HG03139 (cell line): ENCODE measurements at regions not wholly inside any gene's neighbourhood (a gene's known extent, or its start where the extent isn't known, plus 50 kb on each side); places are given as distances from the start of the nearest gene placed in this dataset.

Experiments used
- ATAC-seq: cut with Tn5 transposase; IDR thresholded peaks from one replicate; pipeline ENCODE4 v1.9.1; 2021; ENCODE audit not compliant: unreplicated experiment

DNA sequence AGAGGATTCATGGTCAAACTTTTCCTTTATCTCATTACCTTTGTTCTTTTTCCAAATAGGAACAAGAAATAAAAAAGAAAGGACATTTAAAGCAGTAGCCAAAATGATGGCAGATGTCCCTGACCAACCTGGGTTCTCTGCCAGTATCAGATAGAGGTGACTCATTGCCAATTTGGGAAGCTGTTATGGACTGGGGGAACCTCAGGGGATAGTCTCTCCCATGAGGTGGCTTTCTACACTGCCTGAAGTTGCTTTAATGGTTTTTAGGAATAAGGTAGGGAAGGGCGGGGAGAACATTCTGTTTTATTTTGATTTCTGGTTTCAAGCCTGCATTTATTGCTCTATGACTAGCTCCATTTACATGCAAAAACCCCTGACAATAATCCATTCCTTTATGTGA lies 457.9 kb upstream of the TPK1 start:
- no peak for ATAC-seq

DNA sequence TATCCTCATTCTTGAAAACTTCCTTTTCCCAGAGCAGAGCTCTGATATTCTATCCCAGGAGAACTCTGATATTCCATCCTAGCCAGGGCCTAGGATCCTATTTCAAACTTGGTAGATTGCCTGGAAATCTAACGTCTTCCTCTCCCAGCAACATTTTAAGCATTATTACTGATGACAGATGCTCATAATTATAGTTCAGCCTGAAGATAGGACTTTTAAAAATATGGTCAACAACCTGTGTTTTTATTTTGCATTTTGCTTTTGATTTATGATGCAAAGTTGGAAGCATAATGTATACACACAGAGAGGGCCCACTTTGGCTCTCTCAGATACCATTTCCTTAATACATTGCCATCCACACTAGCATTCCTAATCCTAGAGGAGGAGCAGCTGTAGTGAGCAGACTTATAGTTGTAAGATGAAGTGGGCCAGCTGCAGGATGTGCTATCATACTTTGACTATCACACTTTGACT lies 457.4 kb upstream of the TPK1 start:
- no peak for ATAC-seq

DNA sequence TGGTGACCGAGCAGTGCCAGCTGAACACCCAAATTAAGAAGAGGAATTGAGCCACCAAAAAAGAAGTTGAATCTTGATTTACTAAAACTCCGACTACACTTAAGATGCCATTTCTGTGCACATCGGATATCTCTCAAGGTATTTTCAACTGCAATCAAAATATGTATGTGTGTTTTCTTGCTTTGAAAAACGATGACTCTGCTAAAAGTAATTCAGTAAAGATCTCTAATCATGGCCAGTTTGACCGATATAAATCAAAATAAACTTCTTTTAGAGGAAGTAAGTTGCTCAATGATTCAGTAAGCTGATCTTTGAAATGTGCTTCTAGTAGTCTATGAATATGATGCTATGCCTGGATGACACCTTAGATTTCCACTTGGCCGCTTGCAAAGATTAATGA lies 453.5 kb upstream of the TPK1 start:
- no peak for ATAC-seq

DNA sequence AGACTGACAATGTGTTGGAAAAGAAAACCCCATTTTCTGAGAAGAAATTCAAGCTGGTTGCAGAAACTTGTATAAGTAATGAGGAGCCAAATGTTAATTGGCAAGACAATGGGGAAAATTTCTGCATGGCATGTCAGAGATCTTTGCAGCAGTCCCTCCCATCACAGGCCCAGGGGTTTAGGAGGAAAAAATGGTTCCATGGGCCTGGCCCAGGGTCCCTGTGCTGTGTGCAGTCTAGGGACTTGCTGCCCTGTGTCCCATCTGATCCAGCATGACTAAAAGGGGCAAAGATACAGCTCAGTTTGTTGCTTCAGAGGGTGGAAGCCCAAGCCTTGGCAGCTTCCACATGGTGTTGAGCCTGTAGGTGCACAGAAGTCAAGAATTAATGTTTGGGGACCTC lies 440.3 kb upstream of the TPK1 start:
- ATAC-seq: no peak

DNA sequence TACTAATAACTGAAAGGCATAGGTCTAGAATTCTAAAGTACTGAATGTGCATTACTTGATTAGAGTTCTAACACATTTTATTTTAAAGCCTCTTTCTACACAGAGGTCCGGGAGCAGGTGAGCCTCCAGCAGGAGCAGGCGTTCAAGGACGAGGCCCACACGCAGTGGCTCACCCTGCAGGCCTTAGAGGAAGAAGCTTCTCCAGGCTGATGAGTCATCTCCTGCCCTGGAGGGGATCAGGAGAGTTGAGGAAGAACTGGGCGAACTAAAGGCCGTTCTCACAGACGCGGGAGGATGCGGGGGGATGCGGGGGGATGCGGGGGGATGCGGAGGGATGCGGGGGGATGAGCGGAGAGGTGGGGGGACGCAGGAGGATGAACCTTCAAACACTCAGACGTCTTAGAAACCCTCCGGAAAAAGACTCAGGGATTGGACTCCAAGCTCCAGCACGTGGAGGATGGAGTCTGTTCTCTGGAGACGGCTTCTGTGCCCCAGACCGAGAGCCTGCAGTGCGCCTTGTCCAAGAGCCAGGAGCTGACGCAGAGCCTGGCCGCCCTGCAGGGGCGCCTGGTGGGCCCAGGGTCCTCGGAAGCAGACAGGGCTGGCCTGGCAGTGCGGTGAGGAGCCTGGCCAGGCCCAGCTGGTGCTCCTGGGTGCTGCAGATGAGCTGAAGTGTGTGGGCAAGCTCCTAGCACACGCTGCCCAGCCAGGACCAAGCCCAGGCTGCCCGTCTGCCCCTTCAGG lies 433.7 kb upstream of the TPK1 start:
- no peak for ATAC-seq

DNA sequence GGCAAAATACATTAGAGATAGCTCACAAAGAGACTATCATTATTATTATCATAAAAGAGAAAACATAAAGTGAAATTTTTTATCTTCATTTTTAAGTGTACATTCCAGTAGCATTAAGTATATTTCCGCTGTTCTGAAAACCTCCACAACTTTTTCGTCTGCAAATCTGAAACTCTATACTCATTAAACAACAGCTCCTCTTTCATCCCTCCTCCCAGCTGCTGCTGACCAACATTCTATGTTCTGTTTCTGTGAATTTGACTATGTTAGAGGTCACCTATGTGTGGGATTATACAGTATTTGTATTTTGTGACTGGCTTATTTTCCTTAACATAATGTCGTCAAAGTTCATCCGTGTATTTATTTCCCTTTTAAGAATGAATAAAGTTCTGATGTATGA lies 429.3 kb upstream of the TPK1 start:
- ATAC-seq: no peak

DNA sequence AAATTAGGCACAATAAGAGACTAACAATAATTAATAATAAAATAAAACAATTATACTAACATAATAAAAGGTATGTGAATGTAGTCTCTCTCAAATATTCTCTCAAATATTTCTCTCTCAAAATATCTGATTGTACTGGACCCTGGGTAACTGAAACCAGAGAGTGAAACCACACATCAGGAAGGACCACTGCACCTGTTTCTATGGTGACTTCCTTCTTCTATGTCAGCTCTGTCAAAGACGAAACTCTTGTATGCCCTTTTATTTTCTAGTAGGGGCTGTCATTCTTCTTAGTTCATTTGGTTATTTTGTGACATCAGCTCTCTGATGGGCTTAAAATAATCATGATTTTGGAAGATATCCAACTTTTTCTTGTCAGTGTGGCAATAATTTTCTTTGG lies 428.0 kb upstream of the TPK1 start:
- no peak for ATAC-seq

DNA sequence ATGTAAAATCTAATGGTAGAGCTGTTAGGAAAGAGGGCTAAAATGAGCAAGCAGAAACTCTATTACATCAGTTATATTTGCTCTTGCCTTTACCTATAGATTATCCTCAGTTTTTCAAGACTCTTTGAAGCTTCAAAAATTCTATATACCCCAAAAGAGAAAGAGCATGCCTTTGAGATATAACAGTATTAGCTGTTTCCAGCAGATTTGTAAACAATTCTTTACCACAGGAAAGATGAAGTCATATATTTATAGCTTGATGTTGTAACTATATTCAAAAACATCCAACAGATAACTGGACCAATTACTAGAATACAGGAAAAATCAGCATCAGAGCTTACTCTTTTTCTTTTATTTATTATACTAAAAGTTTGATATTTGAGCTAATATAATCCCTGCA lies 416.2 kb upstream of the TPK1 start:
- no peak for ATAC-seq

DNA sequence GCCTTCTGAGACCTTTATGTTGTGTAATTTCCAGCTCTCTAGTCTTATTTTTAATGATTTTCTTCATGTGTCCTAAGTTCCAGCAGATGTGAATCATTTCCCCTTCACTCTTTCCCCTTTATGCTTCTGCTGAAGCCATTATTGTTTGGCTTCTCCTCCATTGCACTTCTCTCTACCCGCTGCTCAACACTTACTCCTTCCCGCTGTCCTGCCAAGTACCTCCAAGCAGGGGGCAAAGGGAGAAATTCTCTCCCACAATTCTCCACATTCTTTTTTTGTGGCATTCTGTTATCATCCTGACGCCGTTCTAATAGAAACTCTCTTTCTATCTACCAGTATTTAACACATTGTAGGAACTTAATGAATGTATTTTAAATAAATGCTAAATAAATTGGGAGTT lies 388.9 kb upstream of the TPK1 start:
- ATAC-seq: no peak

DNA sequence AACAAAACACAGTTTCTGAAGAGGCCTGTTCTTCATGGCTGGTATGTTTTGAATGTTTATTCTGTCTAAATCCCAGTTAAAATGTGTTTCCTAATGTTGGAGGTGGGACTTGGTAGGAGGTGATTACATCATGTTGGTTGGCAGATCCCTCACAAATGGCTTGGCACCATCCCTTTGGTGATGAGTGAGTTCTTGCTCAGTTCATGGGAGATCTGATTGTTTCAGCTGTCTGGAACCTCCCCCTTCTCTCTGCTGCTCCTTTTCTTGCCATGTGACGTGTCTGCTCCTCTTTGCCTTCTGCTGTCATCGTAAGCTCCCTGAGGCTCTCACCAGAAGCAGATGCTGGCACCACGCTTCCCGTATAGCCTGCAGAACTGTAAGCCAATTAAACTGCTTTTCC lies 383.6 kb upstream of the TPK1 start:
- ATAC-seq: no peak

DNA sequence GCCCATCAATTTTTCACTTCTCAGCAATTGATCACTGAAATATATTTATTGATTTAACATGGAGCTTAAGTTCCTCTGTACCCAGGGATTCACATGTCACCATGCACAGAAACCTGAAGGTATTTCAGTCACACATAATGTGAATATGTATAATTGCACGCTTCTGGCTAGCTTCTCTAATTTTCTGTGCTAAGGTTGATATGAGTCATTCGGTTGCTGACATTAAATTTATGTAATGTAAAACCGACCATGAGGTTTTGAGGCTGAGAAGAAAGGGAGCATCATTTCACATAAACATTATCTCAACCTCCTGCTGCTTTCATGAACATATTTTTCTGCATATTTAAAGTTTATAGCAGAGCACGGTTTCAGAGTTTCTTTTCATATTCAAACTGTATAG lies 381.0 kb upstream of the TPK1 start:
- no peak for ATAC-seq

DNA sequence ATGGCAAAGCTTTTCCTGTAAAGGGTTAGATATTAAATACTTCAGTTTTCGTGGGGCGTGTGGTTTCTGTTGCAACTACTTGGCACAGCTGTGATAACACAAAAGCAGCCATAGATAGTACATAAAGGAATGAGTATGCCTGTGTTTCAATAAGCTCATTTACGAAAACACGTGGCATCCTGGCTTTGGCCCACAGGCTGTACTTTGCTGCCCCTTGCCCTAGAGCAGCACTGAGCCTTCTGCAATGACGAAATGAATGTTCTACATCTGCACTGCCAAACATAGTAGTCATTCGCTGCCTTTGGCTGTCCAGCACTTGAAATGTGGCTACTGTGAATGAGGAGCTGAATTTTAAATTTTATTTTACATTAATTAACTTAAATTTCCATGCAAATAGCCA lies 376.2 kb upstream of the TPK1 start:
- no peak for ATAC-seq

DNA sequence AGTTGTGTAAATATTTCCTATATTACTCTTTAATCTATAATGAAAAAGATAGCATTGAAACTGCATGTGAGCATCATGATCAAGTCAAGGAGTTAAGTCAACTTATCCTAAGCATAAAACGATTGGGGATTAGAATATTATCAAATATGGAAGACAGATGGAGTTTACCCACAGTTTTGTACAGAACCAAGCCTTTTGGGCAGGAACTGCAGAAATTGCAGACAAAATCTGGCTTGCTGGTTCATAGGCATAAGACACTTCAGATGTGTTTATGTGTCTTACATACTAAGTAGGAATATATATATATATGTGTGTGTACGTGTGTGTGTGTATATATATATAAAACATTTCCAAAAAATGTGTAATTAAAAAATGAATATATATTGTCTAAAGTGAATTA lies 375.4 kb upstream of the TPK1 start:
- no peak for ATAC-seq

DNA sequence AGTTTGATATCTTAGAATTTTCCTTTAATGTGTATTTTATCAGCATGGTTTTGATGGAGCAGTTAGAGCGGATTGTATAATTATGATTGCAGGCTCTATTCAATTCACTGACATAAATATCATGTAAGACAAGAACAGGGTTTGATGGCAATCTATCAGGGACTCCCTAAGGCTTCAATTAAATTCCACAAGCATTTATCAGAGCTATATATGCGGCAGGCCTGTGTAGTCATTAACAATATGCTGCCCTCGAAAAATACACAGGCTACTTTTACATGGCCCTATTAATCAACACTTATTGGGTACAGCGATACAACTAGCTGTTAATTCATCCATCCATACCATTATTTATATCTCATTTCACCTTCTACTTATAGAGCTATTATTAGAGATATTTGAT lies 358.1 kb upstream of the TPK1 start:
- ATAC-seq: no peak

DNA sequence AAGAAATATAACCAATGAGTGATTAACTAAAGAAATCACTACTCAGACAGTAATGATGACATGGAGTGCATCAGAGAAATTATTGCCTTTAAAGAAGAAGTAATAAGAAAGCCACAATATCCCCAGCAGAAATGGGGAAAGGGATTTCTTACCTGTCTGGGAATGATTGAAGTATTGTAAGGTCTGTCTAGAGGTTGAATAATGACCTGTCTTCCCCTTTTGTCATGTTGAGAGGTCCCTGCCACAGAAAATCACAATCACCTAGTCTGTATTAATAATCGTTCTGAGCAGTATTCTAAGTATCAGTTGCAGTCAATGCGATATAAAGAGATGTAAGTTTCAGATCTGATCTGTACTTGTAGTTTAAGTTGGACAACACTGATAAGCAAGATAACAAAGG lies 349.1 kb upstream of the TPK1 start:
- no peak for ATAC-seq

DNA sequence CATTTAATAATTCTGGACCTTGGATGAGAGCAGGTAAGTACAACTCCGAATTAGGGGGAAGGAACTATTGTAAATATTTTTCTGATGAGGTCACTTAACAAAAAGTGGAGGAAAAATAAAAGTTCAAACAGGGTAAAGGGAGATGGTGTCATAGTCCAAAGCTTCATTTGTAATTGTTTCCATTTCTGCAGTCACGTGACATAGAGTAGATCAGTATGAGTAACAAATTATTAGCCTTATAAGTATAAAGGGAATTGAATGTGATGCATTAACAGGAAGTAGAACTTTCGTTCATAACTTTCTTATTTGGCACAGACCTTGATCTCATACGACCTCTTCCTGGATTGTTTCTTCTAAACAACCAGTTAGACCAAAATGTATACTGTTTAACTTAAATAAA lies 347.2 kb upstream of the TPK1 start:
- ATAC-seq: no peak

DNA sequence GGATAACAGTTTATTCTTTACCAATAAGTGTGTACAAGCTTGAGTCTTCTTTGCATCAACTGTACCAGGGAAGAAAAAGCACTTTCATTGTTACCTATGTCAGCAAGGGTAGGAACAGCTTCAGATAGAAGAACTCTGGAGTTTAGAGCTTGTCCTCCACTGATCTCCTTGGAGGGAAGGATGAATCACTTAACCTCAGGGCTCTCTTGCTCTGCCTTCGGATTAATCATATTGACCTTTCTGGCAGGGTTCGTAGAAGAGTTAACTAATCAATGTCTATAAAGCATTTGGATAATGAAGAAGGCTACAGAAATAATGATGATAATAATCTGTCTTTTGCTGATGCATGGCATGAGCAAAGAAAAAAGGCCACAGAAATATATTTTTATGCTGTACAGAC lies 339.5 kb upstream of the TPK1 start:
- no peak for ATAC-seq

DNA sequence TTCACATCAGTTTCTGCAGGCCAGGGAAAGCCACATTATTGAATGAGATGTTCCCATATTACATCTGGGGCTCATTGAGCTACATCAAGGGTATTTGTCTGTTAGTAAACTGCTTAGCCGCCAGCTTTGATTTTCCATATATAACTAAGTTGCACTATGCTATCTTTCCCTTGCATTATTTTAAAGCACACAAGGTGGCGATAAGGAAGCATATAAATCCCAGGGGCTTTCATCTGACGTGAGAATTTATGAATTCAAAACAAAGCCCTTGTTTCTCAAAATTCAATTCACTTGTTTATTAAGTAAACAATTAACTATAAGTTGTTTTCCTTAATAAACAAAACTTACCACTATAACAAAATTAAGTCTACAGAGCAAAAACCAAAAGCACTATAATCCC lies 334.1 kb upstream of the TPK1 start:
- ATAC-seq: no peak

DNA sequence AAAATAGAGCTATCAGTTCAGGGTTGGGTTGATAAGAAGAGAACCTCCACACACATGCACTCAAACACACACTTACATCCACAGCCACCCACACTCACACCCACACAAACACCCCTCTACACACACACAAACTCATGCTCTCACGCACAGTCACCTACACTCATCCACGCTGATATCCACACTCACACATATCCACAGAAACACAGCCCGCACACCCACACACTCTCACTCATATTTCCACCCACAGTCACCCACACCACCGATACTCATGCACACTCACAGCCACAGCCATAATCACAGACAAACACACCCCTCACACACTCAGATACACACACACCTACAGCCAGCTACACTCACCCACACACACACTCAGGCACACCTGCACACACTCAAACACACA lies 333.0 kb upstream of the TPK1 start:
- ATAC-seq: no peak

DNA sequence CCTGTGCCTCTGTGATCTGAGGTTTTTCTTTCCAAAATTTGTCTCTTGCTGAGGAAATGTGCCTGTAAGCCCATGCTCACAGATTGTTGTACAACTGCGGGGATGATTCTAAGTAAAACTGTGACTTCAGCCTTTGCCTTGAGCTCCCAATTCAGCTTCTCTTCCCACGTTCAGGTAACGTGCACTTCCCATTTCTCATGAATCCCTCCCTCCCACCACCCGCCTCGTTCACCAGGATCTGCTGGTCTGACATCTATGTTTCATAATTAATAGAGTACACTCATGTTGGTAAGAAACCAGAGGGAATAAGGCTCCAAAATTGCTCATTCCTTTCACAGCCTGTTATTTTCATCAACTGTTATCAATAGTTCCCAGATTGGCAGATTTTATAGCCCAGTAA lies 332.6 kb upstream of the TPK1 start:
- no peak for ATAC-seq

DNA sequence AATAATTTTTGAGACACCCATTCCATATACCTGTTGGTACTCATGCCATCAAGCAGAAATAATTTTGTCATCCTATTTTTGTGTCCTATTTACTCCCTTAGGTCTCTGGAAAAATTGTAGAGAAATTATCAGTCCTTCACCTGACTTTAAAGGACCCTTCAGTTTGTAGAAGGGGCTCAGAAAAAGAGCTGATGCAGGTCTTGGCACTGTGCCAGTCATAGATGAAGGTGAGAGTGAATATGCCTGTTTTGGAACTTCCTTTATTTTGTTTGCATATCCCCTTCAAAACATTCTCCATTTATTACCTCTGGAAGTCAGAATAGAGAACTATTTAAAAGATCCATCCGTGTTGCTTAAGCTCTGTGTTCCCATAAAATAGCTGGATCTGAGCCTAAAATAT lies 321.0 kb upstream of the TPK1 start:
- ATAC-seq: no peak

DNA sequence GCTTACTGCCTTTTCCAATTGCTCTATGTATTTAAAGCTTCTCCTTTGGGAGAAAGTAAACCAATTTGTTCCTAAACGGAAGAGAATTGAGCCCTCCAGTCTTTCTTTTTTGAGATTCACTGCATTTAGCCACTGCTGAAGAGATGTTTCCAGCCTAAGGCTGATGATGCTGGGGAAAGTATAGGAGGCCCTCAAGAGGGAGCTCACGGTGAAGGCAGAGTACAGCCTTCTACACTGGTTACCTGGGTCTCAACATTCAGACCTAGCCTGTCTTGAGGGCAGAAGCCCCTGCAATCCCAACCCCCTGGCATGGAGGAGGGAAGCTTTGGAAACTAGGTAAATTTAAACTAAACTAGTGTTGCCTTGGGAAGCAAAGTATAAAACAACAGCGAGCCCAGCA lies 316.7 kb upstream of the TPK1 start:
- no peak for ATAC-seq

DNA sequence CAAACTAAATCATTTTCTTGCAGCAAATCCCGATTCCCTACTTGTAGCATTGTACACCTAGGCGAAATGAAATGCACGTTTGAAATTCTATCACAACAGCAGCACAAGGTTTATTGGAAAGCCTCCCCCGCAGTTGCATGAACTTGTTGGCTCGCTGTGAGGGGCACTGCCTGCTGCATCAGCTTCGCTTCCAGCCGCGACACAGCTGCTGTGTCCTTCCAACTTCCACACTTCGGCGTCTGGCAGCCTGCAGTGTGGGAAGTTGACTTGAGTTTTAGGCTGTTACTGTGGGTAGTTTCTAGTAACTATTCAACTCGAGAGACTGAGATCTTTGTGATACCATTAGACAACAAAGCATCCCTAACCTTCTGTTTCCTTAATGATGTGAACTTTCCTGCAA lies 315.8 kb upstream of the TPK1 start:
- no peak for ATAC-seq

DNA sequence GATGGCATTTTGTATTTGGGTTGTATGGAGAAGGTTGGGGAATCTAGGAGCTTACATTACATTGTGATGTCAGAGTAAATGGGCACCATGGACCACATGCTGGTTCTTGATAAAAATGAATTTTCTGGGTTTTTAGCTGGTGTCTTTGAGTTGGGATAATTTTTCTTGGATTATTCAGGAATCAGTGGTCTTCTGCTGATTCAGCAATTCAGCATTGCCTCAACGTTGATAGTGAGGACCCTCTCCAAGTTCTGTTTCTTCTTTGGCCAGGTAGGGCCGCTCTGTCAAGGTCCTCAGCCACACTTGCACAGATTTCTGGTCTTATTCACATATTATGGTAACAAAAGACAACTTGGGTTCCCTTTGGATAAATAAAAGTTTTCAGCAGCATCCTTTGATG lies 312.0 kb upstream of the TPK1 start:
- no peak for ATAC-seq
